Stimulated activated CD4-positive, alpha-beta T cell treated with anti-CD3 and anti-CD28 coated beads, Interleukin-15, amount 100 ng/mL, for 1 hour (primary cell): ENCODE measurements at regions not wholly inside any gene's neighbourhood (a gene's known extent, or its start where the extent isn't known, plus 50 kb on each side); places are given as distances from the start of the nearest gene placed in this dataset.
"Not testable (repeated sequence)": the region's sequence is repeated elsewhere in the genome, so short reads cannot be mapped to it uniquely, and the experiment has no call there.

Source experiments
- DNase-seq, 2 donors: peaks; one replicate each; pipeline ENCODE4 v3.0.0-alpha.2; 2020; ENCODE audit warnings: low read depth in 1 of 2, low spot score in 1 of 2

- no peak for DNase-seq
Measured at GRCh38 chr6:163757520-163757919, 343.0 kb downstream of the QKI start.

GRCh38 chr6:163756079-163756478 lies 341.6 kb downstream of the QKI start:
- DNase-seq, result no peak

DNA sequence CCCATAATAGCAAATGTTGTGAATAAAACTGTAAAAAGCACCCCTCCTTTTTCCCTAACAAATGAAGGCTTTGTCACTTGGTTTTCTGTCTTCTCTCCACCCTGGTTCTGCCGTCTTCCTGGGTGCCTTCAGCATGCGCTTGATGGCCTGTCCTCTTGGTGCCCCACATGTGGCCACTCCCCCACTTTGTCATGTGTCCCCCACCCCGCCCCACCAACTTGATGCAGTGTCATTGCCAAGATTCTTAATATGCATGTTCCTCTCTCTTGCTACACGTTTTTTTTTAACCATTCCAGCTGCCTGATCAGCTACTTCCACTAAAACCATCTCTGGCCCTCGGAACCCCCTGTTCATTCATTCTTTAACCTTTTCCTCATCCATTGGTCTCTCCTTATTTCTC lies 340.3 kb downstream of the QKI start:
- DNase-seq, result no peak

DNA sequence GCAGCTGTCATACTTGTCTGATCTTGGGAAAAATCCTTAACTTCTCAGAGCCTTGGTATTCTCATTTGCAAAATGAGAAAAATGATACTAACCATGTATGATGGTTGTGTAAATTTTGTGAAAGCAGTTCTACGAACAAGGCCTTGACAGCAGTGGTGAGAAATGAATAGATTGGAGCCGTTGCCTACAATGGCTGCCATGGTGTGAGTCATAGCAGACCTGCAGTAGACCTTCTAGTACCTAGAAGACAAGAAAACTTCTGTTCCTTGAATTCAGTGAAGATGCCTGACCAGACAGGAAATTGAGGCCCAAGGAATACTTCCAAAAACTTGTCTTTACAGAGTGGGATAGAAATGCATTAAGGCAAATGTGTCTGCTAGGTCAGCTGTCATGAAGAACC lies 338.9 kb downstream of the QKI start:
- DNase-seq, result no peak

- DNase-seq, result no peak
Measured at GRCh38 chr6:163752446-163752845, 337.9 kb downstream of the QKI start.

GRCh38 chr6:163751032-163751525 lies 336.6 kb downstream of the QKI start:
- no peak for DNase-seq

GRCh38 chr6:163750431-163751031 lies 336.0 kb downstream of the QKI start:
- no peak for DNase-seq

- DNase-seq, result no peak
Measured at GRCh38 chr6:163748886-163749285, 334.4 kb downstream of the QKI start.

GRCh38 chr6:163748036-163748435 lies 333.5 kb downstream of the QKI start:
- no peak for DNase-seq

- not testable (repeated sequence) for DNase-seq
Measured at GRCh38 chr6:163747058-163747457, 332.5 kb downstream of the QKI start.

GRCh38 chr6:163745536-163746400 lies 331.2 kb downstream of the QKI start:
- DNase-seq, result no peak

DNA sequence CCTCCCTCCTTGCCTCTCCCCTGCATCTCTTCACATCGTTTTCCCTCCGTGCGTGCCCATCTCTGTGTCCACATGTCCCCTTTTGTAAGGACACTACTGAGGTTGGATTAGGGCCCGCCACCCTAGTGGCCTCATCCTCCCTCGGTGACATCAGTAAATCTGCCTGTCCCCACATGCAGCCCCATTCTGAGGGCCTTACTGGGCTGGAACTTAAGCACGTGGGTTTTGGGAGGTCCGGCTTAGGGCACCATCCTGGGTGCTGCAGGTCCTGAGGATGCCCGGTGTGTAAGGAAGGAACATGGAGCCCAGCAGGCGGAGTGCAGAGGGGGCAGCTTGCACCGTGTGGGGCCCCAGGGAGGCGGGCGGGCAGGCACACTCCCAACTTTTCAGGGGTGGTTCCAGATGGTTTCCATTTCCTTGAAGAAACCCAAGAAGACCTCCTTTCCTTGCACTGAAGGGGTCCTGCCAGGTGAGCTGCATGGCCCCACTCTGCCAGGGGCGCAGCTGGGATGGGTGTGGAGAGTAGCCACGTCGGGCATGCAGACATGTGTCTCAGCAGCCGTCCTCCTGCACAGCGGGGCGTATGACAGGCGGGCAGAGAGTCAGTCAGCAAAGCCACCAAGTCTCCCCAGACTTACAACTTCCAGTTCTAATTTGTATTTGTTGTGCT lies 329.9 kb downstream of the QKI start:
- no peak for DNase-seq

DNA sequence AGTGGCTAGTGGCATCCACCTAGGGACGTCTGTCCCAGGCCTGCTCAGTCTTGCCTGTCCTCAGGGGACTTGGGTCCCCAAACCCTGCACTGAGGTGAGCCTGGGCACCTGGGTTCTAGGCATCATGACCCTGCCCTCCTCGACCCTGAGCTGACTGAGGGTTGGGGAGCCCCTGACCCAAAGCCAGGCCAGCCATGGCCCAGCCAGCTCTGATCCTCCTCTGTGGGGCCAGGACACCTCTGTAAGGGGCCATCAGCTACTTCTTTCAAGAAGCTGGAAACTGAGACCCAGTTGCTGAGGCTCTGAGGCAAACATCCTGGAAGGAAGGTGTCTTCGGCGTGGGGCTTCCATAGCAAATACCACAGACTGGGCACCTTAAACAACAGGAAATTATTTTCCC lies 329.3 kb downstream of the QKI start:
- DNase-seq, result no peak

GRCh38 chr6:163741743-163742363 lies 327.3 kb downstream of the QKI start:
- DNase-seq, result no peak

DNA sequence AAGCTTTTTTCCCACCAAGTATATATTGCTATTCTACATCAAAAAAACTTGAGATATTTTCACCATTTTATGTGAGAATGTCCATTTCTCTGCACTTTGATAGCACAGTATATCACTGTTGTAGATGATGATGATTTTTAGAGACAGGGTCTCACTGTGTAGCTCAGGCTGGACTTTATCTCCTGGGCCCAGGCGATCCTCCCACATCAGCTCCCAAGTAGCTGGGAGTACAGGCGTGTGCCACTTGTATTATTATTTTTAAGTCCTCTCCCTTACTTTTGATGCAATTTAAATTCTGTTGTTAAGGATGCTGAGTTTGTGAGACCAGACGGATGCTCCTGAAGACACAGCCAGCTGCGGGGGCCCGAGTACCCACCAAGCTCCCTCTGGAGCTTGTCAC lies 326.8 kb downstream of the QKI start:
- no peak for DNase-seq

DNA sequence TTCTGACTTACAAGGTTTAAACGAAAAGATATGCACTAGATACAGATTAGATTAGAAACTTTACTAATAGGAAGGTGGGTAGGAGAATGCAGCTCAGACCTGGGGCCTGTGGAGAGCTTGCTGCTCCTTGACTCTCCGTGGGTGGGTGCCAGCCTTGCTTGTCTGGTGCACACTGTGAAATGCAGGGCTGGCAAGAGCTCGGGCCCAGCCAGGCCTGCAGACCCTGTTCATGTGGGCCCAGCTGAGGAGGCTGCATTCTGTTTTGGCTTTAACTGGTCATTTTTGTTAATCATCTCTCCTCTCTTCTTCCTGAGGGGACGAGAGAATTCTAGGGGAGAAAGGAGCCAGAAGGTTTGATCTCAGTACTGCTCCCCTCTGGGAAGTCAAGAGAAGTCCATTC lies 325.4 kb downstream of the QKI start:
- no peak for DNase-seq

DNA sequence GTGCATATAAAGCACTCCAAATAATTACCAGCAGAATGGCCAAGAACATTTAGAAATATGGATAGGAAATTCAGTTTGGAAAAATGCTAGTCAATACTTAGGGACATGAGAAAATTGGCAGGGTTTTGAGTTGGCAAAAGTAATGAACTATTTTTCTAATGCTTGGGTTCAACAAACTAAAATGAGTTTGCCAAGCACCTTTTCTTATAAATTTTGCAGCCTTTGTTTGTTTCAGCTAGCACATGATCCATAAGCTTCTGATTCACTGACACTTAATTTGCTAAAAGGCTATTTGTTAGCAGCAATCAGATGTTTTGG lies 324.8 kb downstream of the QKI start:
- no peak for DNase-seq

- DNase-seq, result no peak
Measured at GRCh38 chr6:163738725-163739407, 324.3 kb downstream of the QKI start.

- no peak for DNase-seq
Measured at GRCh38 chr6:163738304-163738703, 323.8 kb downstream of the QKI start.

GRCh38 chr6:163735076-163735475 lies 320.6 kb downstream of the QKI start:
- DNase-seq, result no peak

DNA sequence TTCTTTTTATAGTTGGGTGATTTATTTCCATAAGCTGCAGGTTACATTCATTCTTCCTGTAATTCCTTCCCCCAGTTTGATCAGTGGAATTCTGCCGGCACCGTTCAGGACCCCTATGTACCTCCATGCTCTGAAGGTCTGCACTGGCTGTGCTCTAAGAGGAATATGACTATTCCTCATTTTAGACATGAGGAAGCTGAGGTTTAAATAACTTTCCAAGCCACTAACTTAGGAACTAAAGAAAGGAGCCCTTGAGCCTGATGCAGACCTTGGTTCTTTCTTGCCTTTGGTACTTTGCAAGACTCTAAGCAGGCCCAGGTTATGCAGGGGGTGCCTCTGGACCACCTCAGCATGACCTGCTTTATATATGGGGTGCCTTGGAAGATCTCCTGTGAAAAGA lies 318.5 kb downstream of the QKI start:
- no peak for DNase-seq
